GM21423 (cell line): ENCODE measurements at regions not wholly inside any gene's neighbourhood (a gene's known extent, or its start where the extent isn't known, plus 50 kb on each side); places are given as distances from the start of the nearest gene placed in this dataset.
"Not testable (repeated sequence)": the region's sequence is repeated elsewhere in the genome, so short reads cannot be mapped to it uniquely, and the experiment has no call there.

Source experiments
- ATAC-seq: cut with Tn5 transposase; IDR thresholded peaks from one replicate; pipeline ENCODE4 v1.9.1; 2021; ENCODE audit warnings: mild to moderate bottlenecking, moderate library complexity; ENCODE audit not compliant: unreplicated experiment

DNA sequence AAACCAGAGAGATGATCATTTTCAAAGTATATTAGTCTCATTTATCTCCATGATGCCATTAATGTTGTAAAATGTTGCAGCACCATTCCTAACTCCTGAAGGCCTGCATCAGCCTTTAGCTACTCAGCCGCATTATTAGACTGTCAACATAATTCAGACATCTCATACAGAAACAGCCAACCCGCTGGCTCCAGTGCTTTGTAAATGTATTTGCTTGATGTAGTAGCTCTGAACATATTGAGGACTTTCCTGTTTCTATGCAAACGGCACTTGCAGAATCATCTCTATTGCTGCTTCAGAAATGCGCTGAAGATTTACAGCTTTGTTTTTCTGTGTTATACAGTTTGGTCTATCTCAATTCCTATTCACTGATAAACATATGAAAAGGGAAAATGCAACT is 372.2 kb downstream of the DSEL start:
- ATAC-seq = no peak

- ATAC-seq = no peak
These were observed 373.5 kb downstream of the DSEL start for GRCh38 chr18:67143028-67143427.

GRCh38 chr18:67142604-67143003 is 373.9 kb downstream of the DSEL start:
- no peak for ATAC-seq

- ATAC-seq = no peak
These were observed 376.0 kb downstream of the DSEL start for GRCh38 chr18:67140495-67140894.

GRCh38 chr18:67139899-67140298 is 376.6 kb downstream of the DSEL start:
- no peak for ATAC-seq

GRCh38 chr18:67135981-67136380 is 380.5 kb downstream of the DSEL start:
- ATAC-seq = no peak

GRCh38 chr18:67134911-67135310 is 381.6 kb downstream of the DSEL start:
- ATAC-seq = no peak

GRCh38 chr18:67133669-67134068 is 382.9 kb downstream of the DSEL start:
- ATAC-seq = no peak

DNA sequence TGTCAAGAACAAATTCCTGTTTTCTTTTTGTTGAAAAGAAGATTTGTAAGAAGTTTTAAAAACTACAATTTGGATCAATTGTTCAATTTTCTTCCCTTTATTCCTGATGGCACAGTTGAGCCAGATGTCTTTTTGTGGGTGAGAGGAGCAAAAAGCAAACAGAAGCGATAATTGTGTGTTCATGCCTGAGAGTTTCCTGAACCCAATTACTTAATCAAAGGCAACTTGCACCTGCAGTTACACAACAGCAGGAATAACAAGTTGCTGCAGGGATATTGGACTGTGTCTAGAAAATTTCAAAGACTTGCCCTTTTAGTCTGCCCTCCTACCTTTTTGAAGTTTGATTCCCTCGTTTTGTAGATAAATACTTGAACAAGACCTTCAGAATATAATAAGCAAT is 383.6 kb downstream of the DSEL start:
- no peak for ATAC-seq

GRCh38 chr18:67131498-67131897 is 385.0 kb downstream of the DSEL start:
- ATAC-seq = no peak

DNA sequence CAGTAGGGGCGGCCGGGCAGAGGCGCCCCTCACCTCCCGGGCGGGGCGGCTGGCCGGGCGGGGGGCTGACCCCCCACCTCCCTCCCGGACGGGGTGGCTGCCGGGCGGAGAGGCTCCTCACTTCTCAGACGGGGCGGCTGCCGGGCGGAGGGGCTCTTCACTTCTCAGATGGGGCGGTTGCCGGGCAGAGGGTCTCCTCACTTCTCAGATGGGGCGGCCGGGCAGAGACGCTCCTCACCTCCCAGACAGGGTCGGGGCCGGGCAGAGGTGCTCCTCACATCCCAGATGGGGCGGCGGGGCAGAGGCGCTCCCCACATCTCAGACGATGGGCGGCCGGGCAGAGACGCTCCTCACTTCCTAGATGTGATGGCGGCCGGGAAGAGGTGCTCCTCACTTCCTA is 389.8 kb downstream of the DSEL start:
- ATAC-seq = not testable (repeated sequence)

DNA sequence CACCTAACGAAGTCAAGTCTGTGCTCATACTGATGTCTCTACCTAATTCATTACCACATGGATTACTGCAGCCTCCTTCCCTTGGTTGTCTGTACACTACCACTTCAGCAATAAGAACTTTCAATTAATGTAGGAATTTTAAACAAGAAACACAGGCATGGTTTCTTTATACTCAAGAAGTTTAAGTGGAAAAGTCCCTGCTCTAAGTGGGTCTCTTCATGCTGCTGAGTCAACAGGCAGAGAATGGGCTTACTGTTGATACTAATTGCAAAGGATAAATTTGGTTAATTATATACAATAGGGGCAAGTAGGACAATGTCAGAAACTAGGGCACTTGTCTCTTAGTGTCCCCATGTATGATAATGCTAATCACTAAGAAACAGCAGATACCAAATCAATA is 392.6 kb downstream of the DSEL start:
- no peak for ATAC-seq

GRCh38 chr18:67117804-67118203 is 398.7 kb downstream of the DSEL start:
- ATAC-seq = no peak

- no peak for ATAC-seq
These were observed 407.0 kb downstream of the DSEL start for GRCh38 chr18:67109535-67109934.

GRCh38 chr18:67108894-67109293 is 407.6 kb downstream of the DSEL start:
- ATAC-seq = no peak

- peak; percentile 89 for ATAC-seq
These were observed 411.7 kb downstream of the DSEL start for GRCh38 chr18:67104700-67105284.

GRCh38 chr18:67094123-67094522 is 422.4 kb downstream of the DSEL start:
- no peak for ATAC-seq

GRCh38 chr18:67092141-67092540 is 424.4 kb downstream of the DSEL start:
- ATAC-seq = no peak

DNA sequence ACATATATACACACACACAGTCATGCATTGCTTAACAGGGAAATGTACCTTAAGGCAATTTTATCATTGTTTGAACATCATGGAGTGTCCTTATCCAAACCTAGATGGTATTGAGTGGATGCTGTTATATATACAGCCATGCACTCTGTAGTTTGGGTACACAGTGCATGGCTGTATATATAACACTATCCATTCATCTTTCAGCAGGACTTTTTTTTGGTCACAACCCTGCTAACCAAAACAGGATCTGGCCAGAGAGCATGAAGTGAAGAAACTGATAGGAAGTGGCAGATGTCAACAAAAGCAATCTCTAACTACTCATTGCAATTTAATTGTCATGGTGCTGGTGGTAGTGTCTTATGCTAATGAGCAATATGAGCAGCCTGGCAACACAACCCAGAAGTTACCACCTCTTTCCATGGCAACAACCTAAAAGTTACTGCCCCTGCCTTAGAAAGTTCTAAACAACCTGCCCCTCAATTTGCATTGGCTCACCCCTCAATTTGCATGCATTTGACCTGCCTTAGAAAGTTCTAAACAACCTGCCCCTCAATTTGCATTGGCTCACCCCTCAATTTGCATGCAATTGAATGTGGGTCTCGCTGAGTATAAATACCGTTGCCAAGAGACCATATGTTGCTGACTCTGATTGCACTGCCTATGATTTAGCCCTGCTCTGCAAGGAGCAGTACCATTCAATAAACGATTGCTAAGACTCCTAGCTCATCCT is 434.9 kb downstream of the DSEL start:
- ATAC-seq = no peak

DNA sequence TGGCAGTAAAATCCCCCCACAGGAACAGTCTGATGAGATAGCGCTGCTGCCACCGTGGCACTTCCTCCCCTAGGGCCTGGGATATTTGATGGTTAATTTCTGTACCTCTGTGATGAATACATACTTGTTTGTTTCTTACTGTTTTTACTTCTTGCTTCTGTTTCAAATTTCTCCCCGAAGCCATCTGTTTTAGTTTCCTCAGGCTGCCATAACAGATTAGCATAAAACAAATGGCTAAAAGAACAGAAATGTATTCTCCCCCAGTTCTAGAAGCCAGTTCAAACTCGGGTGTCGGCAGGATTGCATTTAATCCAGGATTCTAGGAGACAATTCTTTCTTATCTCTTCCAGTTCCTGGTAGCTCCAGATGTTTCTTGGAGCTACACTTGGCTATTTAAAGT is 435.9 kb downstream of the DSEL start:
- ATAC-seq = no peak

- no peak for ATAC-seq
These were observed 442.2 kb downstream of the DSEL start for GRCh38 chr18:67074309-67074708.

GRCh38 chr18:67072791-67073190 is 443.7 kb downstream of the DSEL start:
- ATAC-seq = no peak

DNA sequence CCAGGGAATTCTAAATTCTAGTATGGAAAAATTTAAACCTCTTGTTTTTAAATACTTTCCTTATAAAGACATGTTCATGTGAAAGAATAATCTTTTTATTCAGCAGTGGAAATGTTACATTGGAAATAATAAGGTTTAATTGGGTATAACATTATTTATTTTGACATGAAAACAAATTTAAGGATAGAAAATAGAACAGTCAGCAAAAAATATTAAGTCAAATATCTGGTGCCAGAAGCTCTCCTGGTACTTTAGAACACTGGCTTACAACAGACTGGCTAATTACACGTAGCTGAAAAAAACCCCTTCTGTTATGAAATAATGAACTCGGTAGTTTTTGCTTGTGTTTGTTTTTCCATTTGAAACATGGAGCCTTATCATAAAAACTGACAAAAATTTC is 447.9 kb downstream of the DSEL start:
- no peak for ATAC-seq
